B cell (primary cell): ENCODE measurements at regions not wholly inside any gene's neighbourhood (a gene's known extent, or its start where the extent isn't known, plus 50 kb on each side); places are given as distances from the start of the nearest gene placed in this dataset.

Experiments
- EZH2 ChIP-seq: IDR thresholded peaks from 2 replicates; pipeline ENCODE4 v1.6.1; 2012; ENCODE audit warnings: borderline replicate concordance, low read depth, mild to moderate bottlenecking, moderate library complexity, low read length; ENCODE audit not compliant: insufficient read depth, poor library complexity, severe bottlenecking
- TF ChIP-seq, protein P1 (sequence below): fragments of 200-600 bp; IDR thresholded peaks from one replicate; pipeline ENCODE4 v1.8.0; 2022; ENCODE audit warnings: antibody characterized with exemption, mild to moderate bottlenecking

DNA sequence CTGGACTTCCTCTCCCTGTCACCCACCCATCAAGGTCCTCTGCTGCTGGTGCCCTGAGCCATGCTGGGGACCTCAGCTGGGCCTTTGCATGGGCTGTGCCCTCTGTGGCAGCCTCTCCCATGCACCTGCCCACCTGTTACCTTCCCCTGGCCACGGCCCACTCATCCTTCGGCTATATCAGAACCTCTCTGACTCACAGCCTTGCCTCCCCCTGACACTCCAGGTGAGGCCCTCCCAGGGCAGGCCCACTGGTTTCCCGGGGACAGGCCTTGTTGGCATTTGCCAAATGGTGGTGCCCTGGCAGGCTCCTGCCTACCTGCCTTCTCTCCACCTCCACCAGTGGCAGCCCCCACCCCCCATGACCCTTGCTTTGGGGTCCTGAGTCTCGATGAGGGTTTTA is 73.7 kb upstream of the PRR5 start:
- TF ChIP-seq, protein P1, sequence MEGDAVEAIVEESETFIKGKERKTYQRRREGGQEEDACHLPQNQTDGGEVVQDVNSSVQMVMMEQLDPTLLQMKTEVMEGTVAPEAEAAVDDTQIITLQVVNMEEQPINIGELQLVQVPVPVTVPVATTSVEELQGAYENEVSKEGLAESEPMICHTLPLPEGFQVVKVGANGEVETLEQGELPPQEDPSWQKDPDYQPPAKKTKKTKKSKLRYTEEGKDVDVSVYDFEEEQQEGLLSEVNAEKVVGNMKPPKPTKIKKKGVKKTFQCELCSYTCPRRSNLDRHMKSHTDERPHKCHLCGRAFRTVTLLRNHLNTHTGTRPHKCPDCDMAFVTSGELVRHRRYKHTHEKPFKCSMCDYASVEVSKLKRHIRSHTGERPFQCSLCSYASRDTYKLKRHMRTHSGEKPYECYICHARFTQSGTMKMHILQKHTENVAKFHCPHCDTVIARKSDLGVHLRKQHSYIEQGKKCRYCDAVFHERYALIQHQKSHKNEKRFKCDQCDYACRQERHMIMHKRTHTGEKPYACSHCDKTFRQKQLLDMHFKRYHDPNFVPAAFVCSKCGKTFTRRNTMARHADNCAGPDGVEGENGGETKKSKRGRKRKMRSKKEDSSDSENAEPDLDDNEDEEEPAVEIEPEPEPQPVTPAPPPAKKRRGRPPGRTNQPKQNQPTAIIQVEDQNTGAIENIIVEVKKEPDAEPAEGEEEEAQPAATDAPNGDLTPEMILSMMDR, result no peak
- no peak for TF ChIP-seq EZH2
